ENCODE measurements at regions not wholly inside any gene's neighbourhood (a gene's known extent, or its start where the extent isn't known, plus 50 kb on each side); places are given as distances from the start of the nearest gene placed in this dataset.
"Not testable (repeated sequence)": the region's sequence is repeated elsewhere in the genome, so short reads cannot be mapped to it uniquely, and the experiment has no call there.

- no peak for DNase-seq (ENCODE audit: low read depth in 3 of 3, low spot score in 2 of 3)
These were observed 240.0 kb upstream of the AUTS2 start for GRCh38 chr7:69358163-69358821.

GRCh38 chr7:69359003-69359700, 239.1 kb upstream of the AUTS2 start:
- no peak for DNase-seq (ENCODE audit: low read depth in 3 of 3, low spot score in 2 of 3)

GRCh38 chr7:69360913-69361312, 237.4 kb upstream of the AUTS2 start:
- DNase-seq (ENCODE audit: low read depth in 3 of 3, low spot score in 2 of 3), result no peak

GRCh38 chr7:69363136-69363535, 235.1 kb upstream of the AUTS2 start:
- no peak for DNase-seq (ENCODE audit: low read depth in 3 of 3, low spot score in 2 of 3)

GRCh38 chr7:69364813-69365643, 233.2 kb upstream of the AUTS2 start:
- no peak for DNase-seq (ENCODE audit: low read depth in 3 of 3, low spot score in 2 of 3)

- peak in 1 of 3 donors; percentile 45 for DNase-seq (ENCODE audit: low read depth in 3 of 3, low spot score in 2 of 3)
These were observed 232.6 kb upstream of the AUTS2 start for GRCh38 chr7:69365651-69366192.

- DNase-seq (ENCODE audit: low read depth in 3 of 3, low spot score in 2 of 3), result no peak
These were observed 230.5 kb upstream of the AUTS2 start for GRCh38 chr7:69367780-69368179.

GRCh38 chr7:69373171-69374043, 224.9 kb upstream of the AUTS2 start:
- no peak for DNase-seq (ENCODE audit: low read depth in 3 of 3, low spot score in 2 of 3)

GRCh38 chr7:69374044-69374425, 224.2 kb upstream of the AUTS2 start:
- no peak for DNase-seq (ENCODE audit: low read depth in 3 of 3, low spot score in 2 of 3)

GRCh38 chr7:69377191-69377590, 221.1 kb upstream of the AUTS2 start:
- DNase-seq (ENCODE audit: low read depth in 3 of 3, low spot score in 2 of 3), result no peak

GRCh38 chr7:69388452-69389137, 209.7 kb upstream of the AUTS2 start:
- DNase-seq (ENCODE audit: low read depth in 3 of 3, low spot score in 2 of 3), result no peak

- DNase-seq (ENCODE audit: low read depth in 3 of 3, low spot score in 2 of 3), result no peak
These were observed 209.1 kb upstream of the AUTS2 start for GRCh38 chr7:69389216-69389615.

GRCh38 chr7:69393912-69394311, 204.4 kb upstream of the AUTS2 start:
- DNase-seq (ENCODE audit: low read depth in 3 of 3, low spot score in 2 of 3), result not testable (repeated sequence)

GRCh38 chr7:69395061-69395714, 203.1 kb upstream of the AUTS2 start:
- no peak for DNase-seq (ENCODE audit: low read depth in 3 of 3, low spot score in 2 of 3)

- no peak for DNase-seq (ENCODE audit: low read depth in 3 of 3, low spot score in 2 of 3)
These were observed 199.3 kb upstream of the AUTS2 start for GRCh38 chr7:69398986-69399385.

GRCh38 chr7:69399401-69399800, 198.9 kb upstream of the AUTS2 start:
- DNase-seq (ENCODE audit: low read depth in 3 of 3, low spot score in 2 of 3), result no peak

- no peak for DNase-seq (ENCODE audit: low read depth in 3 of 3, low spot score in 2 of 3)
These were observed 195.6 kb upstream of the AUTS2 start for GRCh38 chr7:69402696-69403095.

GRCh38 chr7:69403169-69403568, 195.1 kb upstream of the AUTS2 start:
- no peak for DNase-seq (ENCODE audit: low read depth in 3 of 3, low spot score in 2 of 3)

- no peak for DNase-seq (ENCODE audit: low read depth in 3 of 3, low spot score in 2 of 3)
These were observed 187.3 kb upstream of the AUTS2 start for GRCh38 chr7:69411018-69411417.
